Cerebellar cortex (tissue), 1 donor: ENCODE measurements at regions not wholly inside any gene's neighbourhood (a gene's known extent, or its start where the extent isn't known, plus 50 kb on each side); places are given as distances from the start of the nearest gene placed in this dataset.

ENCODE experiments used
- DNase-seq: peaks from one replicate; pipeline ENCODE4 v3.0.0-alpha.2; 2015; ENCODE audit warnings: low spot score

GRCh38 chr17:77444984-77445759 lies 304.4 kb downstream of the SEC14L1 start:
- peak; percentile 97 for DNase-seq

- no peak for DNase-seq
Observed at GRCh38 chr17:77445760-77446532, 305.2 kb downstream of the SEC14L1 start.

GRCh38 chr17:77446940-77447634 lies 306.3 kb downstream of the SEC14L1 start:
- no peak for DNase-seq

- no peak for DNase-seq
Observed at GRCh38 chr17:77449373-77449907, 308.7 kb downstream of the SEC14L1 start.

- peak; percentile 82 for DNase-seq
Observed at GRCh38 chr17:77449908-77450741, 309.4 kb downstream of the SEC14L1 start.

- no peak for DNase-seq
Observed at GRCh38 chr17:77450742-77451244, 310.0 kb downstream of the SEC14L1 start.

- no peak for DNase-seq
Observed at GRCh38 chr17:77451245-77451893, 310.6 kb downstream of the SEC14L1 start.

- DNase-seq: peak; percentile 78
Observed at GRCh38 chr17:77451894-77452852, 311.4 kb downstream of the SEC14L1 start.

- DNase-seq: no peak
Observed at GRCh38 chr17:77453613-77454241, 313.0 kb downstream of the SEC14L1 start.

GRCh38 chr17:77454242-77455095 lies 313.7 kb downstream of the SEC14L1 start:
- no peak for DNase-seq

- DNase-seq: no peak
Observed at GRCh38 chr17:77455111-77455890, 314.5 kb downstream of the SEC14L1 start.

GRCh38 chr17:77455891-77456260 lies 315.1 kb downstream of the SEC14L1 start:
- DNase-seq: no peak

- DNase-seq: no peak
Observed at GRCh38 chr17:77456271-77456950, 315.6 kb downstream of the SEC14L1 start.

GRCh38 chr17:77456951-77457548 lies 316.3 kb downstream of the SEC14L1 start:
- DNase-seq: no peak

GRCh38 chr17:77457572-77458201 lies 316.9 kb downstream of the SEC14L1 start:
- DNase-seq: no peak
